PC-3 (cell line): ENCODE measurements at regions not wholly inside any gene's neighbourhood (a gene's known extent, or its start where the extent isn't known, plus 50 kb on each side); places are given as distances from the start of the nearest gene placed in this dataset.

Experiments
- CTCF ChIP-seq: fragments of 300-600 bp; sonication (generic); conservative IDR thresholded peaks from 2 replicates; pipeline ENCODE4 v1.5.1; 2017; ENCODE audit warnings: antibody characterized with exemption, low read depth, mild to moderate bottlenecking, low read length
- EZH2phosphoT487 ChIP-seq: fragments of 300-600 bp; sonication (generic); IDR thresholded peaks from 2 replicates; pipeline ENCODE4 v1.6.1; 2018; ENCODE audit warnings: mild to moderate bottlenecking, antibody characterized with exemption, low read length, borderline replicate concordance

GRCh38 chr9:29697011-29697410 is 2123.7 kb upstream of the C9orf72 start:
- TF ChIP-seq CTCF (no peak), EZH2phosphoT487 (no peak)
